ENCODE measurements at regions not wholly inside any gene's neighbourhood (a gene's known extent, or its start where the extent isn't known, plus 50 kb on each side); places are given as distances from the start of the nearest gene placed in this dataset.

GRCh38 chr2:238713198-238713826 is 134.6 kb upstream of the TWIST2 start:
- H3K27ac ChIP-seq: no peak overlapping the region

GRCh38 chr2:238714038-238714528 is 133.8 kb upstream of the TWIST2 start:
- H3K27ac ChIP-seq: no peak overlapping the region
- no peak for TF ChIP-seq CTCF (IDR thresholded peaks at IDR 0.05)
- H3K4me3 ChIP-seq: no peak overlapping the region
- DNase-seq (ENCODE audit: low spot score): no peak

More at GRCh38 chr2:238713198-238713826, 134.6 kb upstream of the TWIST2 start:
- no peak overlapping the region for H3K4me3 ChIP-seq
- TF ChIP-seq CTCF (IDR thresholded peaks at IDR 0.05): no peak
- DNase-seq (ENCODE audit: low spot score): no peak

- no peak for TF ChIP-seq CTCF (IDR thresholded peaks at IDR 0.05)
- no peak overlapping the region for H3K4me3 ChIP-seq
- H3K27ac ChIP-seq: no peak overlapping the region
- DNase-seq (ENCODE audit: low spot score): no peak
Observed at GRCh38 chr2:238716171-238716570, 131.7 kb upstream of the TWIST2 start.

GRCh38 chr2:238716585-238716984 is 131.3 kb upstream of the TWIST2 start:
- DNase-seq (ENCODE audit: low spot score): no peak
- TF ChIP-seq CTCF (IDR thresholded peaks at IDR 0.05): no peak
- H3K27ac ChIP-seq: no peak overlapping the region
- no peak overlapping the region for H3K4me3 ChIP-seq

GRCh38 chr2:238717084-238717483 is 130.8 kb upstream of the TWIST2 start:
- Histone ChIP-seq H3K4me3 (no peak overlapping the region), H3K27ac (no peak overlapping the region)
- no peak for DNase-seq (ENCODE audit: low spot score)
- TF ChIP-seq CTCF (IDR thresholded peaks at IDR 0.05): no peak

- no peak for TF ChIP-seq CTCF (IDR thresholded peaks at IDR 0.05)
- no peak overlapping the region for H3K27ac ChIP-seq
- no peak overlapping the region for H3K4me3 ChIP-seq
- no peak for DNase-seq (ENCODE audit: low spot score)
Observed at GRCh38 chr2:238719641-238720040, 128.2 kb upstream of the TWIST2 start.

- H3K27ac ChIP-seq: no peak overlapping the region
- peak; percentile 53 for TF ChIP-seq CTCF (IDR thresholded peaks at IDR 0.05)
- no peak for DNase-seq (ENCODE audit: low spot score)
- no peak overlapping the region for H3K4me3 ChIP-seq
Observed at GRCh38 chr2:238720232-238720672, 127.6 kb upstream of the TWIST2 start.

All from coronary artery (tissue), 2 donors.